Vagina (tissue), 2 donors: ENCODE measurements at regions not wholly inside any gene's neighbourhood (a gene's known extent, or its start where the extent isn't known, plus 50 kb on each side); places are given as distances from the start of the nearest gene placed in this dataset.

Experiments used
- DNase-seq, 2 donors: peaks; one replicate each; pipeline ENCODE4 v3.0.0-alpha.2; 2017; ENCODE audit errors: extremely low spot score in 2 of 2
- H3K27ac ChIP-seq: fragments of 200-600 bp; sonication (generic); one replicate; pipeline ENCODE4 v1.5.1; 2019
- H3K27me3 ChIP-seq: fragments of 200-600 bp; sonication (generic); one replicate; pipeline ENCODE4 v1.5.1; 2019
- H3K36me3 ChIP-seq, 2 donors: fragments of 200-600 bp; sonication (generic); one replicate each; pipeline ENCODE4 v1.5.1; 2017 to 2019
- H3K4me1 ChIP-seq: fragments of 200-600 bp; sonication (generic); one replicate; pipeline ENCODE4 v1.5.1; 2019
- H3K4me3 ChIP-seq, 2 donors: fragments of 200-600 bp; sonication (generic); 1 replicate in 1 of 2; 2 replicates in 1 of 2; pipeline ENCODE4 v1.5.1; 2016 to 2019
- H3K9me3 ChIP-seq: fragments of 200-600 bp; sonication (generic); one replicate; pipeline ENCODE4 v1.5.1; 2019
- POLR2A ChIP-seq, 2 donors: fragments of 450-650 bp; IDR thresholded peaks; one replicate each; pipeline ENCODE4 v1.6.1; 2017; ENCODE audit warnings: antibody characterized with exemption in 2 of 2, mild to moderate bottlenecking in 2 of 2, moderate library complexity in 2 of 2
- POLR2AphosphoS5 ChIP-seq, 2 donors: sonication (generic); formaldehyde crosslinking; IDR thresholded peaks; one replicate each; pipeline ENCODE4 v1.9.0; 2017; ENCODE audit warnings: antibody characterized with exemption in 2 of 2, mild to moderate bottlenecking in 2 of 2, low read depth in 1 of 2; ENCODE audit not compliant: insufficient read depth in 1 of 2
- intact Hi-C: fragments of 100-400 bp; cut with DNase I; formaldehyde crosslinking; loops from one replicate; pipeline ENCODE4 v1.15.1; 2023
- TF ChIP-seq, protein P1 (sequence below), 3 experiments: fragments of 450-650 bp in 2 of 3; fragments of 200-600 bp in 1 of 3; sonication (generic) in 1 of 3; IDR thresholded peaks; one replicate each; pipeline ENCODE4 v1.5.1; 2017 to 2019; ENCODE audit warnings: antibody characterized with exemption in 3 of 3, mild to moderate bottlenecking in 2 of 3, moderate library complexity in 2 of 3

DNA sequence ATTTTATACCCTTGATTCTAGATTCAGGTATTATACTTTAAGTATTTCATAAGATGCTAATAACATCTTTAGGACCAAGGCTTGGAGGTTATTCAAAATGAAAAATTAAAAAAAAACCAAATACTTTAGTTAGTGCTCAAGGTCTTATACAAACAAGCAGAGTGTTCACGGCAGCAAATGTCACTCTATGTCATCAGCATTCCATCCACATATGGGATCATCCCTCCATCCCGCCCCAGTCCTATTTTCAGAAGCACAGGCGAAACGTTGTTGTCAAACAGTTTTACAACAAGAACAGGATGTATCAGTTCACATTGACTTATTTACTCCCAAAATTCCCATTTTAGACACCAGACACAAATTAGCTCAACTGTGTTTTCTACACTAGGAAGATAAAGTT, 83.7 kb downstream of the DSEL start:
- no peak for DNase-seq
- TF ChIP-seq POLR2AphosphoS5 (IDR thresholded peaks at IDR 0.05; ENCODE audit: insufficient read depth in 1 of 2, low read depth in 1 of 2) (no peak), POLR2A (IDR thresholded peaks at IDR 0.05) (no peak)
- TF ChIP-seq, protein P1, sequence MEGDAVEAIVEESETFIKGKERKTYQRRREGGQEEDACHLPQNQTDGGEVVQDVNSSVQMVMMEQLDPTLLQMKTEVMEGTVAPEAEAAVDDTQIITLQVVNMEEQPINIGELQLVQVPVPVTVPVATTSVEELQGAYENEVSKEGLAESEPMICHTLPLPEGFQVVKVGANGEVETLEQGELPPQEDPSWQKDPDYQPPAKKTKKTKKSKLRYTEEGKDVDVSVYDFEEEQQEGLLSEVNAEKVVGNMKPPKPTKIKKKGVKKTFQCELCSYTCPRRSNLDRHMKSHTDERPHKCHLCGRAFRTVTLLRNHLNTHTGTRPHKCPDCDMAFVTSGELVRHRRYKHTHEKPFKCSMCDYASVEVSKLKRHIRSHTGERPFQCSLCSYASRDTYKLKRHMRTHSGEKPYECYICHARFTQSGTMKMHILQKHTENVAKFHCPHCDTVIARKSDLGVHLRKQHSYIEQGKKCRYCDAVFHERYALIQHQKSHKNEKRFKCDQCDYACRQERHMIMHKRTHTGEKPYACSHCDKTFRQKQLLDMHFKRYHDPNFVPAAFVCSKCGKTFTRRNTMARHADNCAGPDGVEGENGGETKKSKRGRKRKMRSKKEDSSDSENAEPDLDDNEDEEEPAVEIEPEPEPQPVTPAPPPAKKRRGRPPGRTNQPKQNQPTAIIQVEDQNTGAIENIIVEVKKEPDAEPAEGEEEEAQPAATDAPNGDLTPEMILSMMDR (IDR thresholded peaks at IDR 0.05), result no peak
- no peaks in the 10 kb centered on the region for H3K9me3 ChIP-seq

DNA sequence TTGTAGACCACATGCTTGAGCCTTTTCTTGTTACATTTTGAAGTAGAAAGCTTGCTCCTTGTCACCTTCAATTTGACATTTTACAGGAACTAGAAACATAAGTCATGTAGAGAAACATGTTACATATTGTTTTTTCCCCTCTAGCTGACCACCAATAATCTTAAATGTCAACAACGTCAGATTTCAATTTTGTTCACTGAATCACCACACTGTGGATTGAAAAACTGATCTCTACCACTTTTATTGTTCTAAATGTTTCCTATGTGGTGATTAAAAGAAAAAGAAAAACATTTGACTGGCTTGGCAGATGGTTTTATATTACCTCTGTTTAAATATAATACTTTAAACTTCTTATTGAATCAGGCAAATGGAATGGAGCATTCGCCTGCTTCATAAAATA, 87.7 kb downstream of the DSEL start:
- Histone ChIP-seq H3K27ac (no peak overlapping the region), H3K4me3 (no peak overlapping the region), H3K9me3 (no peaks in the 10 kb centered on the region), H3K27me3 (no peaks in the 10 kb centered on the region), H3K36me3 (no peaks in the 10 kb centered on the region), H3K4me1 (no peaks in the 10 kb centered on the region)
- intact Hi-C loops, result no loop called here
- DNase-seq, result no peak
- TF ChIP-seq POLR2A (IDR thresholded peaks at IDR 0.05) (no peak), POLR2AphosphoS5 (IDR thresholded peaks at IDR 0.05; ENCODE audit: insufficient read depth in 1 of 2, low read depth in 1 of 2) (no peak)
- TF ChIP-seq, protein P1 (IDR thresholded peaks at IDR 0.05), result no peak

More for the DNA sequence above, 83.7 kb downstream of the DSEL start:
- Histone ChIP-seq H3K27me3 (no peaks in the 10 kb centered on the region), H3K27ac (no peak overlapping the region), H3K4me3 (no peak overlapping the region), H3K4me1 (no peaks in the 10 kb centered on the region), H3K36me3 (no peaks in the 10 kb centered on the region)
- intact Hi-C loops, result no loop called here

DNA sequence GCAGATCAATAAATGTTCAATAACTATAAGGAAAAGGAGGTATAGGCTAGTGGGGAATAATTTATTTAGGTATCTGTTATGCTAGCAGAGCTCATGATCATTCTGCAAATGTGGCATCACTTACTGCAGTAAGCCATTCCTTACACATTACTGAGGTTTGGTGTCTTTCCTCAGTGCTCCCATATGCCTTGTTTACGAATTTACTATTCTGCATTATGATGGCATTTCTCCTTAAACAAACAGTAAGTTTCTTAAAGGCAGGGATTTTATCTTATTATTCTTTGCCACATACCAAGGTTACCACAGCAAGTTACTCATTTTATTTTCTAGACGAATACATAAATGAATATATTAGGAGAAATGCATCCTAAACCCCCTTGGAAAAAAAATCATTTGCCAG, 88.4 kb downstream of the DSEL start:
- no peak overlapping the region for H3K27ac ChIP-seq
- no peaks in the 10 kb centered on the region for H3K27me3 ChIP-seq
- no peaks in the 10 kb centered on the region for H3K9me3 ChIP-seq
- no peaks in the 10 kb centered on the region for H3K36me3 ChIP-seq
- no peaks in the 10 kb centered on the region for H3K4me1 ChIP-seq
- H3K4me3 ChIP-seq, result no peak overlapping the region
- intact Hi-C loops, result no loop called here
- TF ChIP-seq, protein P1 (IDR thresholded peaks at IDR 0.05), result no peak
- no peak for TF ChIP-seq POLR2AphosphoS5 (IDR thresholded peaks at IDR 0.05; ENCODE audit: insufficient read depth in 1 of 2, low read depth in 1 of 2)
- TF ChIP-seq POLR2A (IDR thresholded peaks at IDR 0.05), result no peak
- DNase-seq, result no peak

DNA sequence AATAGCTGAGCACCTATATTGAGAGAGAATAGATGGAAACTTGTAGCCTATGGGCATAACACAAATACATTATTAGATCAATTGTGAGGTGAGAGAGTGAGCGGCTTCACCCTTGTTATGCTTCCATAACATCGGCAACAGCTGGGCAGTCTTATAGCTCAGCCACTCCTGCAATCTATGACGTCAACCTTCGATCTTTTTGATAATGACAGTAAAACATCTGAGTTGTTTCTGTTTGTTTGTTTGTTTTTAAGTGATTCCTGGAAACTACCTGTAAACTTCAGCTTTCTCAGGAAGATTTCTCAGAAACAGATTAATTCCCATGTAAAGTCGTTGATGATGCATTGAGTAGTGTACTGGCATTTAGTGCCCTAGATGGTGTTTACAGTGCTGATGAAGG, 90.0 kb downstream of the DSEL start:
- TF ChIP-seq, protein P1 (IDR thresholded peaks at IDR 0.05), result no peak
- TF ChIP-seq POLR2A (IDR thresholded peaks at IDR 0.05) (no peak), POLR2AphosphoS5 (IDR thresholded peaks at IDR 0.05; ENCODE audit: insufficient read depth in 1 of 2, low read depth in 1 of 2) (no peak)
- no peak overlapping the region for H3K27ac ChIP-seq
- no peak overlapping the region for H3K4me3 ChIP-seq
- no peaks in the 10 kb centered on the region for H3K4me1 ChIP-seq
- intact Hi-C loops, result no loop called here
- no peaks in the 10 kb centered on the region for H3K36me3 ChIP-seq
- DNase-seq, result no peak
- no peaks in the 10 kb centered on the region for H3K27me3 ChIP-seq
- H3K9me3 ChIP-seq, result no peaks in the 10 kb centered on the region

DNA sequence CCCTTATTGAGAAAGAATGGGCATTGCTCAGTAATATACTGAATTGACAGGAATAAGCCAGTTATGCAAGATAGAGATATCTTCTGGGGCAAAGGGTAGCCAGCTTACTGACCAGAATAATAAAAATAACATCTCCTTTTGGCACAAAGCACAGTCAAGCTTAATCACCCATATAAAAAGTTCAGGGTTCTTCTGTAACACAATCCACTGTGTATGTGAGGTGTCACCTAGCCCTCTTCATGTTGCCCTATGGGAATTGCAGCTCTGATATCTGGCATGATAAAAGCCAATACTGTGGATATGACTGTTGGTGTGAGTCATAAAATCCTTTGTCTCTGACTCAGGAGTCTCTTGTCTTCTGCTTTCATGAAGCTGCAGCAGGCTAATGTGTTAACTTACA, 90.8 kb downstream of the DSEL start:
- Histone ChIP-seq H3K36me3 (no peaks in the 10 kb centered on the region), H3K4me1 (no peaks in the 10 kb centered on the region), H3K9me3 (no peaks in the 10 kb centered on the region), H3K27me3 (no peaks in the 10 kb centered on the region), H3K4me3 (no peak overlapping the region), H3K27ac (no peak overlapping the region)
- DNase-seq, result no peak
- TF ChIP-seq POLR2AphosphoS5 (IDR thresholded peaks at IDR 0.05; ENCODE audit: insufficient read depth in 1 of 2, low read depth in 1 of 2), result no peak
- no peak for TF ChIP-seq POLR2A (IDR thresholded peaks at IDR 0.05)
- TF ChIP-seq, protein P1 (IDR thresholded peaks at IDR 0.05), result no peak
- intact Hi-C loops, result no loop called here
